Astrocyte of the spinal cord (primary cell): ENCODE measurements at regions not wholly inside any gene's neighbourhood (a gene's known extent, or its start where the extent isn't known, plus 50 kb on each side); places are given as distances from the start of the nearest gene placed in this dataset.

Experiments used
- DNase-seq: peaks from one replicate; pipeline ENCODE4 v3.0.0; 2011; ENCODE audit warnings: low read depth, low spot score
- H3K4me3 ChIP-seq: 2 replicates; pipeline ENCODE4 v1.5.1; 2011; ENCODE audit warnings: low read depth, mild to moderate bottlenecking, low read length, moderate library complexity
- CTCF ChIP-seq: IDR thresholded peaks from 2 replicates; pipeline ENCODE4 v1.5.1; 2012; ENCODE audit warnings: low read depth, mild to moderate bottlenecking, low read length, inconsistent platforms
- in situ Hi-C: cut with HindIII; loops from 2 replicates; pipeline ENCODE4 v1.10.0; 2017; ENCODE audit warnings: low sequenced_read_pairs

- no peak overlapping the region for H3K4me3 ChIP-seq
- no peak for DNase-seq
- TF ChIP-seq CTCF: no peak
- in situ Hi-C loops: no loop called here
Measured at GRCh38 chr9:18348083-18348475, 125.9 kb upstream of the ADAMTSL1 start.

GRCh38 chr9:18349530-18349929, 124.4 kb upstream of the ADAMTSL1 start:
- no peak for DNase-seq
- in situ Hi-C loops: no loop called here
- H3K4me3 ChIP-seq: no peak overlapping the region
- no peak for TF ChIP-seq CTCF

GRCh38 chr9:18350036-18350435, 123.9 kb upstream of the ADAMTSL1 start:
- in situ Hi-C loops: no loop called here
- no peak overlapping the region for H3K4me3 ChIP-seq
- DNase-seq: no peak
- no peak for TF ChIP-seq CTCF

- no peak for DNase-seq
- in situ Hi-C loops: no loop called here
- no peak for TF ChIP-seq CTCF
- no peak overlapping the region for H3K4me3 ChIP-seq
Measured at GRCh38 chr9:18350995-18351595, 122.9 kb upstream of the ADAMTSL1 start.

GRCh38 chr9:18352711-18353110, 121.2 kb upstream of the ADAMTSL1 start:
- no peak for DNase-seq
- TF ChIP-seq CTCF: no peak
- in situ Hi-C loops: no loop called here
- no peak overlapping the region for H3K4me3 ChIP-seq

- in situ Hi-C loops: no loop called here
- DNase-seq: no peak
- no peak for TF ChIP-seq CTCF
- H3K4me3 ChIP-seq: no peak overlapping the region
Measured at GRCh38 chr9:18353473-18353872, 120.5 kb upstream of the ADAMTSL1 start.

- in situ Hi-C loops: no loop called here
- DNase-seq: no peak
- TF ChIP-seq CTCF: no peak
- H3K4me3 ChIP-seq: no peak overlapping the region
Measured at GRCh38 chr9:18357321-18357720, 116.6 kb upstream of the ADAMTSL1 start.
